DND-41 (cell line): ENCODE measurements at regions not wholly inside any gene's neighbourhood (a gene's known extent, or its start where the extent isn't known, plus 50 kb on each side); places are given as distances from the start of the nearest gene placed in this dataset.

Experiments
- ATAC-seq: fragments of 200-7000 bp; cut with Tn5 transposase; 3 replicates; pipeline ENCODE4 v1.9.1; 2021; ENCODE audit warnings: low read depth; ENCODE audit not compliant: insufficient read depth
- DNase-seq: peaks from one replicate; pipeline ENCODE4 v3.0.0-alpha.2; 2020
- H2AFZ ChIP-seq: 2 replicates; pipeline ENCODE4 v1.6.0; 2012; ENCODE audit warnings: low read depth, low read length
- H3K27ac ChIP-seq: 2 replicates; pipeline ENCODE4 v1.5.1; 2012; ENCODE audit warnings: low read length, inconsistent platforms
- H3K27me3 ChIP-seq: fragments of 200-600 bp; sonication (generic); 2 replicates; pipeline ENCODE4 v1.6.0; 2012; ENCODE audit warnings: low read length, mild to moderate bottlenecking, inconsistent platforms; ENCODE audit not compliant: insufficient read depth, poor library complexity
- H3K36me3 ChIP-seq: 2 replicates; pipeline ENCODE4 v1.5.1; 2012; ENCODE audit warnings: low read length, inconsistent platforms; ENCODE audit not compliant: insufficient read depth
- H3K4me1 ChIP-seq: 2 replicates; pipeline ENCODE4 v1.5.1; 2012; ENCODE audit warnings: mild to moderate bottlenecking, low read length; ENCODE audit not compliant: insufficient read depth
- H3K4me2 ChIP-seq: 2 replicates; pipeline ENCODE4 v1.6.0; 2012; ENCODE audit warnings: mild to moderate bottlenecking, moderate library complexity, low read length, inconsistent platforms; ENCODE audit not compliant: insufficient read depth
- H3K4me3 ChIP-seq, 2 experiments: fragments of 200-600 bp in 1 of 2; shearing (Covaris generic) in 1 of 2; 2 replicates each; pipeline ENCODE4 v1.5.1; 2012 to 2016; ENCODE audit warnings: inconsistent platforms in 2 of 2, low read length in 2 of 2, mild to moderate bottlenecking in 2 of 2, low read depth in 1 of 2, moderate library complexity in 1 of 2
- H3K79me2 ChIP-seq: 2 replicates; pipeline ENCODE4 v1.6.0; 2012; ENCODE audit warnings: low read length, inconsistent platforms; ENCODE audit not compliant: insufficient read depth
- H3K9ac ChIP-seq: 2 replicates; pipeline ENCODE4 v1.6.0; 2012; ENCODE audit warnings: low read depth, mild to moderate bottlenecking, inconsistent platforms, low read length, moderate library complexity
- H3K9me3 ChIP-seq: 2 replicates; pipeline ENCODE4 v1.5.1; 2012; ENCODE audit warnings: low read length, moderate library complexity, mild to moderate bottlenecking, inconsistent platforms; ENCODE audit not compliant: insufficient read depth, severe bottlenecking
- H4K20me1 ChIP-seq: 2 replicates; pipeline ENCODE4 v1.6.0; 2012; ENCODE audit warnings: low read length; ENCODE audit not compliant: insufficient read depth
- EZH2 ChIP-seq: IDR thresholded peaks from 3 replicates; pipeline ENCODE4 v1.6.1; 2012; ENCODE audit warnings: borderline replicate concordance, low read depth, mild to moderate bottlenecking, moderate library complexity, low read length, inconsistent platforms; ENCODE audit not compliant: severe bottlenecking
- TF ChIP-seq, protein P1 (sequence below): IDR thresholded peaks from 2 replicates; pipeline ENCODE4 v1.5.1; 2012; ENCODE audit warnings: borderline replicate concordance, low read length, moderate library complexity, mild to moderate bottlenecking; ENCODE audit not compliant: poor library complexity, severe bottlenecking; ENCODE audit errors: extremely low read depth

DNA sequence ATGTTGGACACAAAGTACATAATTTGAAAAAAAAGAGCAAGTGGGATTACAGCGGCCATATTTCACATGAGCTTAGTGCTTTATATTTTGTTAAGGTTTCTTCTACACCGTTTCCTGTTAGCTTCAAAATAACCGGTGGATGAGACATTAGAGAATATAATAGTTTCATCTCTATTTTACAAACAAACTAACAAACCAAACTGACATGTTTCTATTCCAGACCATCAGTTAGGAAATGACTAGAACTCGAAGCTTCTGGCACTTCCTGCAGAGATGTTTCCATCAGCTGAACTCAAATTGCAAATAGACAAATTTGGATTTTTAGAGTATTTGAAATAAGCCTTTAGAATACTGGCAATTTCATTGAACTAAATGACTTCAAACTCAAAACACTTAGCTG, 86.5 kb downstream of the MTRR start:
- TF ChIP-seq EZH2 = no peak
- TF ChIP-seq, protein P1, sequence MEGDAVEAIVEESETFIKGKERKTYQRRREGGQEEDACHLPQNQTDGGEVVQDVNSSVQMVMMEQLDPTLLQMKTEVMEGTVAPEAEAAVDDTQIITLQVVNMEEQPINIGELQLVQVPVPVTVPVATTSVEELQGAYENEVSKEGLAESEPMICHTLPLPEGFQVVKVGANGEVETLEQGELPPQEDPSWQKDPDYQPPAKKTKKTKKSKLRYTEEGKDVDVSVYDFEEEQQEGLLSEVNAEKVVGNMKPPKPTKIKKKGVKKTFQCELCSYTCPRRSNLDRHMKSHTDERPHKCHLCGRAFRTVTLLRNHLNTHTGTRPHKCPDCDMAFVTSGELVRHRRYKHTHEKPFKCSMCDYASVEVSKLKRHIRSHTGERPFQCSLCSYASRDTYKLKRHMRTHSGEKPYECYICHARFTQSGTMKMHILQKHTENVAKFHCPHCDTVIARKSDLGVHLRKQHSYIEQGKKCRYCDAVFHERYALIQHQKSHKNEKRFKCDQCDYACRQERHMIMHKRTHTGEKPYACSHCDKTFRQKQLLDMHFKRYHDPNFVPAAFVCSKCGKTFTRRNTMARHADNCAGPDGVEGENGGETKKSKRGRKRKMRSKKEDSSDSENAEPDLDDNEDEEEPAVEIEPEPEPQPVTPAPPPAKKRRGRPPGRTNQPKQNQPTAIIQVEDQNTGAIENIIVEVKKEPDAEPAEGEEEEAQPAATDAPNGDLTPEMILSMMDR = no peak
- no peak overlapping the region for H3K9ac ChIP-seq
- no peaks in the 10 kb centered on the region for H3K36me3 ChIP-seq
- ATAC-seq (no peak), DNase-seq (no peak)
- no peak overlapping the region for H3K4me3 ChIP-seq
- H3K4me2 ChIP-seq = no peak overlapping the region
- no peaks in the 10 kb centered on the region for H3K4me1 ChIP-seq
- no peak overlapping the region for H3K27ac ChIP-seq
- H3K79me2 ChIP-seq = no peaks in the 10 kb centered on the region
- no peaks in the 10 kb centered on the region for H3K9me3 ChIP-seq
- H2AFZ ChIP-seq = no peak overlapping the region
- H3K27me3 ChIP-seq = peaks cover 9% of the 10 kb centered on the region
- H4K20me1 ChIP-seq = no peaks in the 10 kb centered on the region

DNA sequence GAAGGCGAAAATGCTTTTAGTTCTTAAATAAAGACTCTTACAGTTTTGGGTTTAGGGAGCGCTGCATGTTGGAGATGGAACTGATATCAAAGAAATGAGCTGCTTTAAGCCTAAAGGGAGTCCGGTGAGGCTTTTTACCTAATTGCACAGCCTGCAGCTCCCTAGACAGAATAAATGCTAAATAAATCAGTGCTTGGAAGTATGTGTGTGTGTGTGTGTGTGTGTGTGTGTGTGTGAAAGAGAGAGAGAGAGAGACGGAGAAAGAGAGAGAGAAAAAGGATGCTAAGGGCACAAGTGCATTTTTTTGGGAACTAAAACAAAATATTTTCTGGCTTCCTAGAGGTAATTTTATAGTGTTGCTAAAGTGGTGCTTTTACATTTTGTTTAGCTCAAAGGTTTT, 88.4 kb downstream of the MTRR start:
- H3K9me3 ChIP-seq = no peaks in the 10 kb centered on the region
- TF ChIP-seq, protein P1 = no peak
- no peak for TF ChIP-seq EZH2
- no peaks in the 10 kb centered on the region for H3K79me2 ChIP-seq
- DNase-seq (no peak), ATAC-seq (no peak)
- H4K20me1 ChIP-seq = no peaks in the 10 kb centered on the region
- H3K4me1 ChIP-seq = no peaks in the 10 kb centered on the region
- peaks cover 9% of the 10 kb centered on the region for H3K27me3 ChIP-seq
- H3K4me3 ChIP-seq = no peak overlapping the region
- H3K27ac ChIP-seq = no peak overlapping the region
- H2AFZ ChIP-seq = no peak overlapping the region
- H3K4me2 ChIP-seq = no peak overlapping the region
- no peaks in the 10 kb centered on the region for H3K36me3 ChIP-seq
- H3K9ac ChIP-seq = no peak overlapping the region

DNA sequence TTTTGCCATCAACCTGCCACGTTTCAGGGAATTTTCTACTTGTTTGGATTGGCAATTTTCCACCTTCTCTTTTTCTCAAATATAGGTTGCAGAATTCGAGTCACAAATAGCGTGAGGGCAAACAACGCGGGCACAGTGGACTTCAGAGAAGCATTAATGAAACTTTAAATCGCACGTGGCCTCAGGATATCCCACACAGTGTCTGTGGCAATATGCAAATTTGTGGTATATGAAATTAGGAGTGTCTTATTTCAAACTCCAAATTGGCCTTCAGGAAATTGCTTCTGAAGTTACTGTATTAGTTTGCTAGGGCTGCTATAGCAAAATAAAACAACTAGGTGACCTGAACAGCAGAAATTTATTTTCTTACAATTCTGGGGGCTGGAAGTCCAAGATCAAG, 91.2 kb downstream of the MTRR start:
- Histone ChIP-seq H3K27ac (no peak overlapping the region), H3K36me3 (no peaks in the 10 kb centered on the region), H3K4me1 (no peaks in the 10 kb centered on the region), H3K4me3 (no peak overlapping the region), H3K79me2 (no peaks in the 10 kb centered on the region), H3K9ac (no peak overlapping the region), H3K4me2 (no peak overlapping the region), H3K27me3 (peaks cover 6% of the 10 kb centered on the region), H4K20me1 (no peaks in the 10 kb centered on the region), H3K9me3 (no peaks in the 10 kb centered on the region), H2AFZ (no peak overlapping the region)
- no peak for TF ChIP-seq EZH2
- TF ChIP-seq, protein P1 = no peak
- ATAC-seq = no peak
- DNase-seq = no peak

DNA sequence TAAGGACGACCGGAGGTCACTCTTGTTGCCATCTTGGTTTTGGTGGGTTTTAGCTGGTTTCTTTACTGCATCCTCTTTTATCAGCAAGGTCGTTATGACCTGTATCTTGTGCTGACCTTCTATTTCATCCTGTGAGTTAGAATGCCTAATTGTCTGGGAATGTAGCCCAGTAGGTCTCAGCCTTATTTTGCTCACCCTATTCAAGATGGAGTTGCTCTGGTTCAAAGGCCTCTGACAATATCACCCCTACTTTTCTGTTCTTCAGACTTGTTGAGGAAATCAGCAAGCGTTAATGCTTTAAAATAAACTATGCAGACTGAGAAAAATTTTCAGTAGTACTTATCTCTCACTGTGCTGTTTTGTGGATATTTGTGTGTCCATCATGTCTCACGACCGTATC, 92.6 kb downstream of the MTRR start:
- H3K36me3 ChIP-seq = no peaks in the 10 kb centered on the region
- H3K9ac ChIP-seq = no peak overlapping the region
- H3K27me3 ChIP-seq = peaks cover 5% of the 10 kb centered on the region
- H3K4me2 ChIP-seq = no peak overlapping the region
- ATAC-seq (no peak), DNase-seq (no peak)
- H3K27ac ChIP-seq = no peak overlapping the region
- no peak for TF ChIP-seq EZH2
- TF ChIP-seq, protein P1 = no peak
- H3K79me2 ChIP-seq = no peaks in the 10 kb centered on the region
- no peak overlapping the region for H3K4me3 ChIP-seq
- H3K9me3 ChIP-seq = no peaks in the 10 kb centered on the region
- no peaks in the 10 kb centered on the region for H4K20me1 ChIP-seq
- no peaks in the 10 kb centered on the region for H3K4me1 ChIP-seq
- no peak overlapping the region for H2AFZ ChIP-seq
